Naive thymus-derived CD4-positive, alpha-beta T cell (primary cell): ENCODE measurements at regions not wholly inside any gene's neighbourhood (a gene's known extent, or its start where the extent isn't known, plus 50 kb on each side); places are given as distances from the start of the nearest gene placed in this dataset.

Source experiments
- ATAC-seq: fragments of 150-1000 bp; cut with Tn5 transposase; 2 replicates; pipeline ENCODE4 v1.10.0; 2021; ENCODE audit warnings: mild to moderate bottlenecking, moderate library complexity
- CTCF ChIA-PET: fragments of 350-600 bp; sonication (Branson Sonifier 250); formaldehyde crosslinking; loops from one replicate; lab custom pipeline; 2021; ENCODE audit warnings: antibody characterized with exemption; lab: Charles Lee
- POLR2A ChIA-PET: fragments of 350-600 bp; sonication (Branson Sonifier 250); formaldehyde crosslinking; loops from one replicate; lab custom pipeline; 2021; ENCODE audit warnings: antibody characterized with exemption, inconsistent platforms; lab: Charles Lee
- DNase-seq, 9 donors: peaks; one replicate each; pipeline versions ENCODE4 v3.0.0 to v3.0.0-alpha.2; 2020 to 2022; ENCODE audit warnings: mixed read lengths in 1 of 9
- H3K27ac ChIP-seq: one replicate; pipeline ENCODE4 v1.7.0; 2013; ENCODE audit warnings: mild to moderate bottlenecking, low read depth, low read length, moderate library complexity
- H3K27me3 ChIP-seq, 2 donors: one replicate each; pipeline ENCODE4 v1.7.0; 2013; ENCODE audit warnings: low read length in 2 of 2, mild to moderate bottlenecking in 2 of 2, moderate library complexity in 2 of 2; ENCODE audit not compliant: control insufficient read depth in 2 of 2, insufficient read depth in 2 of 2
- H3K36me3 ChIP-seq, 3 experiments: 1 replicate in 2 of 3; 2 replicates in 1 of 3; pipeline ENCODE4 v1.7.0; 2013; ENCODE audit warnings: low read length in 3 of 3, mild to moderate bottlenecking in 3 of 3, moderate library complexity in 1 of 3; ENCODE audit not compliant: insufficient read depth in 3 of 3, control insufficient read depth in 2 of 3
- H3K4me1 ChIP-seq, 2 donors: one replicate each; pipeline ENCODE4 v1.7.0; 2013; ENCODE audit warnings: low read length in 2 of 2, mild to moderate bottlenecking in 2 of 2, moderate library complexity in 1 of 2; ENCODE audit not compliant: control insufficient read depth in 2 of 2, insufficient read depth in 2 of 2
- H3K4me3 ChIP-seq: 2 replicates; pipeline ENCODE4 v1.7.0; 2013; ENCODE audit warnings: mild to moderate bottlenecking, low read length
- H3K9me3 ChIP-seq, 3 experiments: 1 replicate in 2 of 3; 2 replicates in 1 of 3; pipeline ENCODE4 v1.7.0; 2013; ENCODE audit warnings: low read length in 3 of 3; ENCODE audit not compliant: control insufficient read depth in 2 of 3
- H3K27ac Mint-ChIP-seq, 9 donors: one replicate each; pipeline ENCODE4 v1.8.0; 2020 to 2022; ENCODE audit warnings: mixed read lengths in 9 of 9, mild to moderate bottlenecking in 8 of 9, moderate library complexity in 5 of 9, inconsistent platforms in 2 of 9
- H3K27me3 Mint-ChIP-seq, 5 donors: one replicate each; pipeline ENCODE4 v1.8.0; 2021 to 2022; ENCODE audit warnings: mixed read lengths in 5 of 5, mild to moderate bottlenecking in 1 of 5
- H3K36me3 Mint-ChIP-seq, 5 donors: one replicate each; pipeline ENCODE4 v1.8.0; 2020 to 2022; ENCODE audit warnings: mixed read lengths in 5 of 5, mild to moderate bottlenecking in 3 of 5, inconsistent platforms in 1 of 5
- H3K4me1 Mint-ChIP-seq, 7 donors: one replicate each; pipeline ENCODE4 v1.8.0; 2020 to 2022; ENCODE audit warnings: mixed read lengths in 7 of 7, mild to moderate bottlenecking in 3 of 7, inconsistent platforms in 1 of 7
- H3K4me3 Mint-ChIP-seq, 10 donors: one replicate each; pipeline ENCODE4 v1.8.0; 2020 to 2022; ENCODE audit warnings: mild to moderate bottlenecking in 10 of 10, mixed read lengths in 10 of 10, moderate library complexity in 6 of 10, inconsistent platforms in 2 of 10
- H3K9me3 Mint-ChIP-seq, 11 donors: one replicate each; pipeline ENCODE4 v1.8.0; 2020 to 2022; ENCODE audit warnings: mixed read lengths in 11 of 11, mild to moderate bottlenecking in 4 of 11, inconsistent platforms in 1 of 11, moderate library complexity in 1 of 11
- intact Hi-C, 2 donors: fragments of 100-400 bp; cut with micrococcal nuclease; formaldehyde crosslinking; loops; one replicate each; pipeline ENCODE4 v1.15.1; 2023

- DNase-seq (no peak), ATAC-seq (no peak)
- no peak overlapping the region for H3K27ac Mint-ChIP-seq
- intact Hi-C loops: no loop called here
- H3K4me3 Mint-ChIP-seq: no peak overlapping the region
- no peaks in the 10 kb centered on the region for H3K4me1 Mint-ChIP-seq
- no peak overlapping the region for H3K4me3 ChIP-seq
- H3K9me3 Mint-ChIP-seq: peaks cover 0 to 7% (median 0%) of the 10 kb centered on the region in 11 donors
- no peaks in the 10 kb centered on the region for H3K27me3 ChIP-seq
- H3K9me3 ChIP-seq: no peaks in the 10 kb centered on the region
- peaks cover 0 to 27% (median 12%) of the 10 kb centered on the region in 5 donors for H3K27me3 Mint-ChIP-seq
- H3K36me3 Mint-ChIP-seq: no peaks in the 10 kb centered on the region
- CTCF ChIA-PET: no interaction called here
- no peak overlapping the region for H3K27ac ChIP-seq
- H3K4me1 ChIP-seq: no peaks in the 10 kb centered on the region
- H3K36me3 ChIP-seq: no peaks in the 10 kb centered on the region
- POLR2A ChIA-PET: no interaction called here
These were observed 352.5 kb downstream of the NPIPA8 start for GRCh38 chr16:17983847-17984639.

GRCh38 chr16:17983114-17983513, 353.4 kb downstream of the NPIPA8 start:
- ATAC-seq: no peak
- no peaks in the 10 kb centered on the region for H3K4me1 Mint-ChIP-seq
- H3K27ac ChIP-seq: no peak overlapping the region
- no peak overlapping the region for H3K27ac Mint-ChIP-seq
- intact Hi-C loops: no loop called here
- H3K9me3 Mint-ChIP-seq: peaks cover 0 to 13% (median 4%) of the 10 kb centered on the region in 11 donors
- DNase-seq: no peak
- H3K4me3 ChIP-seq: no peak overlapping the region
- H3K36me3 ChIP-seq: no peaks in the 10 kb centered on the region
- ChIA-PET POLR2A (no interaction called here), CTCF (no interaction called here)
- no peaks in the 10 kb centered on the region for H3K4me1 ChIP-seq
- no peaks in the 10 kb centered on the region for H3K27me3 ChIP-seq
- no peaks in the 10 kb centered on the region for H3K36me3 Mint-ChIP-seq
- peaks cover 0 to 27% (median 16%) of the 10 kb centered on the region in 5 donors for H3K27me3 Mint-ChIP-seq
- H3K4me3 Mint-ChIP-seq: no peak overlapping the region
- no peaks in the 10 kb centered on the region for H3K9me3 ChIP-seq

GRCh38 chr16:17977260-17977659, 359.3 kb downstream of the NPIPA8 start:
- Histone ChIP-seq H3K4me1 (no peaks in the 10 kb centered on the region), H3K4me3 (no peak overlapping the region), H3K27me3 (no peaks in the 10 kb centered on the region), H3K27ac (no peak overlapping the region), H3K9me3 (no peaks in the 10 kb centered on the region), H3K36me3 (no peaks in the 10 kb centered on the region)
- peaks cover 0 to 14% (median 4%) of the 10 kb centered on the region in 11 donors for H3K9me3 Mint-ChIP-seq
- H3K4me3 Mint-ChIP-seq: no peak overlapping the region
- intact Hi-C loops: no loop called here
- H3K27me3 Mint-ChIP-seq: peaks cover 0 to 14% (median 8%) of the 10 kb centered on the region in 5 donors
- ATAC-seq: no peak
- ChIA-PET POLR2A (no interaction called here), CTCF (no interaction called here)
- peaks cover 0 to 2% (median 0%) of the 10 kb centered on the region in 7 donors for H3K4me1 Mint-ChIP-seq
- H3K27ac Mint-ChIP-seq: no peak overlapping the region
- no peaks in the 10 kb centered on the region for H3K36me3 Mint-ChIP-seq
- no peak for DNase-seq

GRCh38 chr16:17972460-17972943, 364.0 kb downstream of the NPIPA8 start:
- no peaks in the 10 kb centered on the region for H3K9me3 ChIP-seq
- POLR2A ChIA-PET: no interaction called here

GRCh38 chr16:17970816-17971331, 365.7 kb downstream of the NPIPA8 start:
- Mint-ChIP-seq H3K4me3 (no peak overlapping the region), H3K4me1 (no peaks in the 10 kb centered on the region), H3K27ac (no peak overlapping the region), H3K27me3 (peaks cover 0 to 20% (median 10%) of the 10 kb centered on the region in 5 donors), H3K9me3 (peaks cover 0 to 7% (median 2%) of the 10 kb centered on the region in 11 donors), H3K36me3 (no peaks in the 10 kb centered on the region)
- Histone ChIP-seq H3K27me3 (no peaks in the 10 kb centered on the region), H3K4me3 (no peak overlapping the region), H3K27ac (no peak overlapping the region), H3K4me1 (no peaks in the 10 kb centered on the region), H3K36me3 (no peaks in the 10 kb centered on the region), H3K9me3 (no peaks in the 10 kb centered on the region)
- intact Hi-C loops: no loop called here
- ChIA-PET POLR2A (no interaction called here), CTCF (no interaction called here)
- ATAC-seq (no peak), DNase-seq (no peak)

More at GRCh38 chr16:17972460-17972943, 364.0 kb downstream of the NPIPA8 start:
- Histone ChIP-seq H3K4me1 (no peaks in the 10 kb centered on the region), H3K27me3 (no peaks in the 10 kb centered on the region), H3K4me3 (no peak overlapping the region), H3K36me3 (no peaks in the 10 kb centered on the region), H3K27ac (no peak overlapping the region)
- H3K4me1 Mint-ChIP-seq: peaks cover 0 to 2% (median 0%) of the 10 kb centered on the region in 7 donors
- H3K4me3 Mint-ChIP-seq: no peak overlapping the region
- H3K27me3 Mint-ChIP-seq: peaks cover 0 to 17% (median 10%) of the 10 kb centered on the region in 5 donors
- no peak for ATAC-seq
- peaks cover 0 to 6% (median 0%) of the 10 kb centered on the region in 11 donors for H3K9me3 Mint-ChIP-seq
- CTCF ChIA-PET: no interaction called here
- no peaks in the 10 kb centered on the region for H3K36me3 Mint-ChIP-seq
- H3K27ac Mint-ChIP-seq: no peak overlapping the region
- no peak for DNase-seq
- intact Hi-C loops: no loop called here

GRCh38 chr16:17970157-17970765, 366.3 kb downstream of the NPIPA8 start:
- intact Hi-C loops: no loop called here
- no peak overlapping the region for H3K27ac ChIP-seq
- H3K36me3 Mint-ChIP-seq: no peaks in the 10 kb centered on the region
- no peak overlapping the region for H3K27ac Mint-ChIP-seq
- no peak for DNase-seq
- no peaks in the 10 kb centered on the region for H3K4me1 ChIP-seq
- H3K36me3 ChIP-seq: no peaks in the 10 kb centered on the region
- POLR2A ChIA-PET: no interaction called here
- no peaks in the 10 kb centered on the region for H3K9me3 ChIP-seq
- CTCF ChIA-PET: no interaction called here
- H3K4me3 ChIP-seq: no peak overlapping the region
- no peak for ATAC-seq
- no peak overlapping the region for H3K4me3 Mint-ChIP-seq
- H3K27me3 ChIP-seq: no peaks in the 10 kb centered on the region
- no peaks in the 10 kb centered on the region for H3K4me1 Mint-ChIP-seq
- peaks cover 0 to 20% (median 10%) of the 10 kb centered on the region in 5 donors for H3K27me3 Mint-ChIP-seq
- peaks cover 0 to 7% (median 2%) of the 10 kb centered on the region in 11 donors for H3K9me3 Mint-ChIP-seq
